Esophagus squamous epithelium (tissue), 4 donors: ENCODE measurements at regions not wholly inside any gene's neighbourhood (a gene's known extent, or its start where the extent isn't known, plus 50 kb on each side); places are given as distances from the start of the nearest gene placed in this dataset.

Experiments used
- POLR2A ChIP-seq, 4 donors: fragments of 450-650 bp; IDR thresholded peaks; one replicate each; pipeline ENCODE4 v1.6.1; 2017; ENCODE audit warnings: antibody characterized with exemption in 4 of 4, mild to moderate bottlenecking in 4 of 4, moderate library complexity in 3 of 4
- TF ChIP-seq, protein P1 (sequence below), 6 experiments: fragments of 450-650 bp in 4 of 6; fragments of 200-600 bp in 2 of 6; sonication (generic) in 2 of 6; IDR thresholded peaks; one replicate each; pipeline ENCODE4 v1.5.1; 2016 to 2019; ENCODE audit warnings: antibody characterized with exemption in 6 of 6, mild to moderate bottlenecking in 4 of 6, moderate library complexity in 4 of 6

DNA sequence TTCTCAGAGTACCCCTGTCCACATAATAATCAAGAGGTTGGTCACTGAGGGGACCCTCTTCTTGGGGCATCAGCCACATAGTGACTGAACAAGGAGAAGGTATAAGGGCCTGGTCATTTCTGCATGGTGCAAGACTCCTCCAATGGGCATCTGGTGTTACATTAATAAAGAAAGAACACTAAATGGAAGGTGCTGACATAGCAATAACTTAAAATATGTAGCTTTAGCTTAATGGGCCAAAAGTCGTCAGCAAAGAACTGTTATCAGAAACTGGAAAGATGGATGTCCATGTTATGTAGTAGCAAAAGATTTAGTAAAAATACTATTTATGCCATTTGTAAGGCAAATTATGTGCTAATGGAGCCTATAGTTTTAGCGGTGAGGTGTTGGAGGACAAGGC, 916.5 kb upstream of the SOX11 start:
- no peak for TF ChIP-seq POLR2A (IDR thresholded peaks at IDR 0.05)
- TF ChIP-seq, protein P1, sequence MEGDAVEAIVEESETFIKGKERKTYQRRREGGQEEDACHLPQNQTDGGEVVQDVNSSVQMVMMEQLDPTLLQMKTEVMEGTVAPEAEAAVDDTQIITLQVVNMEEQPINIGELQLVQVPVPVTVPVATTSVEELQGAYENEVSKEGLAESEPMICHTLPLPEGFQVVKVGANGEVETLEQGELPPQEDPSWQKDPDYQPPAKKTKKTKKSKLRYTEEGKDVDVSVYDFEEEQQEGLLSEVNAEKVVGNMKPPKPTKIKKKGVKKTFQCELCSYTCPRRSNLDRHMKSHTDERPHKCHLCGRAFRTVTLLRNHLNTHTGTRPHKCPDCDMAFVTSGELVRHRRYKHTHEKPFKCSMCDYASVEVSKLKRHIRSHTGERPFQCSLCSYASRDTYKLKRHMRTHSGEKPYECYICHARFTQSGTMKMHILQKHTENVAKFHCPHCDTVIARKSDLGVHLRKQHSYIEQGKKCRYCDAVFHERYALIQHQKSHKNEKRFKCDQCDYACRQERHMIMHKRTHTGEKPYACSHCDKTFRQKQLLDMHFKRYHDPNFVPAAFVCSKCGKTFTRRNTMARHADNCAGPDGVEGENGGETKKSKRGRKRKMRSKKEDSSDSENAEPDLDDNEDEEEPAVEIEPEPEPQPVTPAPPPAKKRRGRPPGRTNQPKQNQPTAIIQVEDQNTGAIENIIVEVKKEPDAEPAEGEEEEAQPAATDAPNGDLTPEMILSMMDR (IDR thresholded peaks at IDR 0.05): no peak
